ENCODE measurements at regions not wholly inside any gene's neighbourhood (a gene's known extent, or its start where the extent isn't known, plus 50 kb on each side); places are given as distances from the start of the nearest gene placed in this dataset.
A peak's percentile ranks its signal among the peaks of the same experiment; 100 is the strongest.

DNA sequence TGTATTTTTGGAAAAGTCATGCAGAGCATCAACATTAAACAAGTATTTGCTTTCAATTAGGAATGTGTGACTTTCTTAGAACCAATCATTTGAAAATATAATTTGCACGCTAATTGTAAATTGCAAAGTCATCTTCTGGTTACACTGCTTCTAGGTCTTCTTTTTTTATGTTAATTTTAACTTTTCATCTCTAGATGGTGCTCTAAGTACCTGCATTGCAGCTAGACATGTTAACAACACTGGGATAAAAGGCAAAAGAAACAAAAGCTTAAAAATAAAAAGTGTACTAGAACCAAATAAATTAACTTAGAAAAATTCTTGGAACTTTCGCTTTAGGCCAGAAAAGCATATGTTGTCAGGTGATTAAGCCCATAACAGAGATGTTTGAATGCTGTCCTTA lies 2758.2 kb downstream of the PCDH9 start:
- TF ChIP-seq RAD21 (IDR thresholded peaks at IDR 0.05; ENCODE audit: low read depth) (peak; percentile 71), TEAD4 (IDR thresholded peaks at IDR 0.05) (no peak)

DNA sequence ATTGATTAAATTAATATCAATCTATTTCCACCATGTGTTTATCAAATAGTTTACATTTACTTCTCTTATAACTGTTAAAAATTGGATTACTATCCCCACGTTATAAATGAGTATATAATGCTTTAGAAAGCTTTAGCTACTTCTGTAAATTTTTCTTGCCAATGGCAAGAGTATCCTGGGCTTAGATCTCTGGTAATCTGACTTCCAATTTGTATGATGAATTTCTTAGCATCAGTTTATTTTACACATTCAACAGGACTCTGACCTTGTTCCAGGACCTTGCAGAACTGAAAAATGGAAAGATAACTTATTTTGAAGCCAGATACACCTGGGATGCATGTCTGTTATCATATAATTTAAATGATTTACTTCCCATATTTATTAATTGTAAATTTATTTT lies 2759.4 kb downstream of the PCDH9 start:
- TF ChIP-seq YY1 (IDR thresholded peaks at IDR 0.05; ENCODE audit: low read depth) (no peak), EGR1 (IDR thresholded peaks at IDR 0.05) (no peak), NFIC (IDR thresholded peaks at IDR 0.05) (no peak), TEAD4 (IDR thresholded peaks at IDR 0.05) (no peak), CEBPB (IDR thresholded peaks at IDR 0.05) (no peak)
- TF ChIP-seq, protein P1, sequence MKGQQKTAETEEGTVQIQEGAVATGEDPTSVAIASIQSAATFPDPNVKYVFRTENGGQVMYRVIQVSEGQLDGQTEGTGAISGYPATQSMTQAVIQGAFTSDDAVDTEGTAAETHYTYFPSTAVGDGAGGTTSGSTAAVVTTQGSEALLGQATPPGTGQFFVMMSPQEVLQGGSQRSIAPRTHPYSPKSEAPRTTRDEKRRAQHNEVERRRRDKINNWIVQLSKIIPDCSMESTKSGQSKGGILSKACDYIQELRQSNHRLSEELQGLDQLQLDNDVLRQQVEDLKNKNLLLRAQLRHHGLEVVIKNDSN (IDR thresholded peaks at IDR 0.05) = no peak
- TF ChIP-seq, protein P2, sequence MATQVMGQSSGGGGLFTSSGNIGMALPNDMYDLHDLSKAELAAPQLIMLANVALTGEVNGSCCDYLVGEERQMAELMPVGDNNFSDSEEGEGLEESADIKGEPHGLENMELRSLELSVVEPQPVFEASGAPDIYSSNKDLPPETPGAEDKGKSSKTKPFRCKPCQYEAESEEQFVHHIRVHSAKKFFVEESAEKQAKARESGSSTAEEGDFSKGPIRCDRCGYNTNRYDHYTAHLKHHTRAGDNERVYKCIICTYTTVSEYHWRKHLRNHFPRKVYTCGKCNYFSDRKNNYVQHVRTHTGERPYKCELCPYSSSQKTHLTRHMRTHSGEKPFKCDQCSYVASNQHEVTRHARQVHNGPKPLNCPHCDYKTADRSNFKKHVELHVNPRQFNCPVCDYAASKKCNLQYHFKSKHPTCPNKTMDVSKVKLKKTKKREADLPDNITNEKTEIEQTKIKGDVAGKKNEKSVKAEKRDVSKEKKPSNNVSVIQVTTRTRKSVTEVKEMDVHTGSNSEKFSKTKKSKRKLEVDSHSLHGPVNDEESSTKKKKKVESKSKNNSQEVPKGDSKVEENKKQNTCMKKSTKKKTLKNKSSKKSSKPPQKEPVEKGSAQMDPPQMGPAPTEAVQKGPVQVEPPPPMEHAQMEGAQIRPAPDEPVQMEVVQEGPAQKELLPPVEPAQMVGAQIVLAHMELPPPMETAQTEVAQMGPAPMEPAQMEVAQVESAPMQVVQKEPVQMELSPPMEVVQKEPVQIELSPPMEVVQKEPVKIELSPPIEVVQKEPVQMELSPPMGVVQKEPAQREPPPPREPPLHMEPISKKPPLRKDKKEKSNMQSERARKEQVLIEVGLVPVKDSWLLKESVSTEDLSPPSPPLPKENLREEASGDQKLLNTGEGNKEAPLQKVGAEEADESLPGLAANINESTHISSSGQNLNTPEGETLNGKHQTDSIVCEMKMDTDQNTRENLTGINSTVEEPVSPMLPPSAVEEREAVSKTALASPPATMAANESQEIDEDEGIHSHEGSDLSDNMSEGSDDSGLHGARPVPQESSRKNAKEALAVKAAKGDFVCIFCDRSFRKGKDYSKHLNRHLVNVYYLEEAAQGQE (IDR thresholded peaks at IDR 0.05; ENCODE audit: low read depth) = no peak

DNA sequence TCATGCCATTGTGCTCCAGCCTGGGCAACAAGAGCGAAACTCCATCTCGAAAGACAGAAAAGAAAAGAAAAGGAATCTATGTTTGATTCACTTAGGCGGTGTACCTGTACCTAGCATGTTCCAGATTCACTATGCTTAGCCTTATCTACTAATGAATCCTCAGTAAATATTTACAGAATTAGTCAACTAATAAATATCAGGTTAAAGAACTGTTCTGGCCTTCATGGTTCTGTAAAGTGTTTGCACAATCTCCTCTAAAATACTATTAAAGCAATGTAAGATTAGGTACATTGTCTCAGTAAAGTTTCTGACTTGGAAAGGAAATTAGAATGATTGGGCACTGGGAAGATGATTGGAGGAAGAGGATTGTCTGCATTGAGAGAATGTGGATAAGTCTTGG lies 2770.4 kb downstream of the PCDH9 start:
- TF ChIP-seq EGR1 (IDR thresholded peaks at IDR 0.05) (no peak), YY1 (IDR thresholded peaks at IDR 0.05; ENCODE audit: low read depth) (no peak), ZBTB7A (IDR thresholded peaks at IDR 0.05; ENCODE audit: low read depth) (no peak), NFIC (IDR thresholded peaks at IDR 0.05) (no peak), TAF1 (IDR thresholded peaks at IDR 0.05; ENCODE audit: low read depth) (no peak), RAD21 (IDR thresholded peaks at IDR 0.05; ENCODE audit: low read depth) (no peak), TEAD4 (IDR thresholded peaks at IDR 0.05) (no peak), FOXM1 (IDR thresholded peaks at IDR 0.05; ENCODE audit: borderline replicate concordance, low read depth) (no peak), EP300 (IDR thresholded peaks at IDR 0.05; ENCODE audit: borderline replicate concordance) (no peak)
- TF ChIP-seq, protein P3, sequence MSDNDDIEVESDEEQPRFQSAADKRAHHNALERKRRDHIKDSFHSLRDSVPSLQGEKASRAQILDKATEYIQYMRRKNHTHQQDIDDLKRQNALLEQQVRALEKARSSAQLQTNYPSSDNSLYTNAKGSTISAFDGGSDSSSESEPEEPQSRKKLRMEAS (IDR thresholded peaks at IDR 0.05) = no peak
- TF ChIP-seq, protein P1 (IDR thresholded peaks at IDR 0.05) = no peak
- TF ChIP-seq, protein P2 (IDR thresholded peaks at IDR 0.05; ENCODE audit: low read depth) = no peak

DNA sequence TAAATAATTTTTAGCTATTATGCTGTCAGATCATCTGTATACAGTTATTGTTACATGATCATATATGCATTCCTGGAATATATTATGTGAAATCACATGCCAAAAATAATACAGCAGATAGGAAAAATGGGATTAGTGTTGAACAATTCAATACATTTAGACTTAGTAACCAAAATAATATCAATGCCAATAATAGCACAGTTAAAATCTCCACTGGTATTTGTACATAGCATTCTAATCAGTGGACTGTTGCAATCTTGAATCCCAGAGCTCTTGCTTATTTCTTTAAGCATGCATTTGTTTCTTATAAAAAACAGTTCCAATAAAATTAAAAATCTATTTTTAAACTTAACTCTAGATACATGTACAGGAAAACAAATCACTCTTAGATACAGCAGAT lies 2772.2 kb downstream of the PCDH9 start:
- TF ChIP-seq TAF1 (IDR thresholded peaks at IDR 0.05; ENCODE audit: low read depth) (no peak), NFIC (IDR thresholded peaks at IDR 0.05) (no peak), ZBTB7A (IDR thresholded peaks at IDR 0.05; ENCODE audit: low read depth) (no peak), EGR1 (IDR thresholded peaks at IDR 0.05) (no peak), YY1 (IDR thresholded peaks at IDR 0.05; ENCODE audit: low read depth) (no peak), TEAD4 (IDR thresholded peaks at IDR 0.05) (no peak), RAD21 (IDR thresholded peaks at IDR 0.05; ENCODE audit: low read depth) (no peak)
- TF ChIP-seq, protein P3 (IDR thresholded peaks at IDR 0.05) = no peak
- TF ChIP-seq, protein P2 (IDR thresholded peaks at IDR 0.05; ENCODE audit: low read depth) = no peak
- TF ChIP-seq, protein P1 (IDR thresholded peaks at IDR 0.05) = no peak

DNA sequence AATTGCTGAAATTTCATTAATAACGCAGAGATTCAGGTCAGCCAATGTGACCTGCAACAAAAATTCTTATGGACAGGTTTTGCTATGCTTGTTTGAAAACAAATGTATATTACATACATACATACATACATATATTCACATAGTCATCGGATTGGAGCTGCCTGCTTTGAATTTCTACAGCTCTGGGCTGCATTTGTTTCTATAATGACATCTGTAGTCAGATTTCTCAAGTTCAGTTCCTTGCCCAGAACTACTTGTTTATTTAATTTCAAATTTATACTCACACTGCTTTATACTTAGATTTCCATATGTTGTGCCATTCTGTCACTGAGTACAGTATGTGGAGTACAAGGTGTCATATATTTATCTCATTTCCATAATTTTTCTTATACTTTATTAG lies 2775.0 kb downstream of the PCDH9 start:
- no peak for TF ChIP-seq TAF1 (IDR thresholded peaks at IDR 0.05; ENCODE audit: low read depth)
- TF ChIP-seq, protein P2 (IDR thresholded peaks at IDR 0.05; ENCODE audit: low read depth) = no peak
- TF ChIP-seq TCF12 (IDR thresholded peaks at IDR 0.05; ENCODE audit: low read depth) = no peak
- TF ChIP-seq NFIC (IDR thresholded peaks at IDR 0.05) = no peak
- no peak for TF ChIP-seq FOXM1 (IDR thresholded peaks at IDR 0.05; ENCODE audit: borderline replicate concordance, low read depth)
- TF ChIP-seq, protein P3 (IDR thresholded peaks at IDR 0.05) = no peak
- TF ChIP-seq CREB1 (IDR thresholded peaks at IDR 0.05; ENCODE audit: low read depth) = no peak
- TF ChIP-seq ZBTB7A (IDR thresholded peaks at IDR 0.05; ENCODE audit: low read depth) = no peak
- no peak for TF ChIP-seq YY1 (IDR thresholded peaks at IDR 0.05; ENCODE audit: low read depth)
- TF ChIP-seq EGR1 (IDR thresholded peaks at IDR 0.05) = no peak
